ENCODE measurements at regions not wholly inside any gene's neighbourhood (a gene's known extent, or its start where the extent isn't known, plus 50 kb on each side); places are given as distances from the start of the nearest gene placed in this dataset.

DNA sequence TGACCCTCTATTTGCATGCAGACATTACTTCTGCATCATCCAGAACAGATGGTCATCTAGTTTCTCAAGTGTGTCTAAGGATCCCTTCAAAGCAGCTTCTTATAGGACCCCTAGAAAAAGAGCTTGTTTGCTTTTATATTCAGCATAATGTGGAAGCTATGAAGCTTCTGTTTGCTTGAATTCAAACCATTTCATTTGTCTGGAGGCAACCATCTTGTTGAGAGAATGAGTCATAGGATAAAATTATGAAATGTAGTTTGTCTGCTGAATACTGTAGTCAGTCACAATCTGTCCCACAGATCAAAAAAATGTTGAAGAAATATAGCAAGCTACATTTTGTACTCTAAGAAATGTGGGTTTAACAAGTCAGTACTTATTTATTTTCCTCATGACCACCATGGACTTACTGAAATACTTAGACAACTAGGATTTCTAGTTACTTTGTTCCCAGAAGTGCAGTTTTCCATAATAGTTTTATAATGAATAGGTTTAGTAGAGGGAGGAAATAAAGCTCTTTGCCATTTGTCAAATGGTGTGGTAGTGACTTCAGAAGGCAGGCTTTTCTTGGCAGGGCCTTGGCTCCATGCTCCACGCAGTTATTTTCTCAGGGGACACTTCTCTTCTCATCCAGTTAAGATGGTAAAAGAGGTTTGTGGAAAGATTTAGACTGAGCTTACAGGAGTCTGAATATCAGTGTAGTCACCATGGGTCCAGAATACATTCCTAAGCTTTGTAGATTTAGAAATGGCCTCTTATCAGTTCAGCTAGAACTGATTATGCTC is 74.8 kb upstream of the DEPDC1 start:
- intact Hi-C loops (cut with DNase I) = no loop called here
- H3K27ac ChIP-seq = no peak overlapping the region

GRCh38 chr1:68585351-68585750 is 88.5 kb upstream of the DEPDC1 start:
- H3K4me1 ChIP-seq = no peaks in the 10 kb centered on the region
- no peaks in the 10 kb centered on the region for H3K36me3 ChIP-seq
- TF ChIP-seq, protein P1, sequence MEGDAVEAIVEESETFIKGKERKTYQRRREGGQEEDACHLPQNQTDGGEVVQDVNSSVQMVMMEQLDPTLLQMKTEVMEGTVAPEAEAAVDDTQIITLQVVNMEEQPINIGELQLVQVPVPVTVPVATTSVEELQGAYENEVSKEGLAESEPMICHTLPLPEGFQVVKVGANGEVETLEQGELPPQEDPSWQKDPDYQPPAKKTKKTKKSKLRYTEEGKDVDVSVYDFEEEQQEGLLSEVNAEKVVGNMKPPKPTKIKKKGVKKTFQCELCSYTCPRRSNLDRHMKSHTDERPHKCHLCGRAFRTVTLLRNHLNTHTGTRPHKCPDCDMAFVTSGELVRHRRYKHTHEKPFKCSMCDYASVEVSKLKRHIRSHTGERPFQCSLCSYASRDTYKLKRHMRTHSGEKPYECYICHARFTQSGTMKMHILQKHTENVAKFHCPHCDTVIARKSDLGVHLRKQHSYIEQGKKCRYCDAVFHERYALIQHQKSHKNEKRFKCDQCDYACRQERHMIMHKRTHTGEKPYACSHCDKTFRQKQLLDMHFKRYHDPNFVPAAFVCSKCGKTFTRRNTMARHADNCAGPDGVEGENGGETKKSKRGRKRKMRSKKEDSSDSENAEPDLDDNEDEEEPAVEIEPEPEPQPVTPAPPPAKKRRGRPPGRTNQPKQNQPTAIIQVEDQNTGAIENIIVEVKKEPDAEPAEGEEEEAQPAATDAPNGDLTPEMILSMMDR (IDR thresholded peaks at IDR 0.05) = no peak
- TF ChIP-seq POLR2AphosphoS5 (IDR thresholded peaks at IDR 0.05) = no peak
- no peak for TF ChIP-seq EP300 (IDR thresholded peaks at IDR 0.05)
- no peak for TF ChIP-seq POLR2A (IDR thresholded peaks at IDR 0.05)
- no peak overlapping the region for H3K27ac ChIP-seq
- H3K4me3 ChIP-seq = no peak overlapping the region
- H3K27me3 ChIP-seq = no peaks in the 10 kb centered on the region
- intact Hi-C loops (cut with DNase I) = no loop called here
- DNase-seq = no peak
- 44 to 72% methylated on average over 2 of the region's 2 CpGs for WGBS, 2 donors
- peaks cover 0 to 4% (median 1%) of the 10 kb centered on the region in 4 donors for H3K9me3 ChIP-seq

More for the DNA sequence above, 74.8 kb upstream of the DEPDC1 start:
- no peaks in the 10 kb centered on the region for H3K9me3 ChIP-seq
- no peak for DNase-seq
- 70 to 83% methylated on average over 1 of the region's 1 CpG for WGBS, 2 donors
- H3K4me1 ChIP-seq = peaks cover 0 to 3% (median 0%) of the 10 kb centered on the region in 4 donors
- H3K4me3 ChIP-seq = no peak overlapping the region
- TF ChIP-seq, protein P1 (IDR thresholded peaks at IDR 0.05) = no peak
- TF ChIP-seq EP300 (IDR thresholded peaks at IDR 0.05) = no peak
- TF ChIP-seq POLR2AphosphoS5 (IDR thresholded peaks at IDR 0.05) = no peak
- TF ChIP-seq POLR2A (IDR thresholded peaks at IDR 0.05) = no peak
- no peaks in the 10 kb centered on the region for H3K36me3 ChIP-seq
- H3K27me3 ChIP-seq = no peaks in the 10 kb centered on the region

GRCh38 chr1:68586766-68587165 is 89.9 kb upstream of the DEPDC1 start:
- intact Hi-C loops (cut with DNase I) = no loop called here
- TF ChIP-seq, protein P1 (IDR thresholded peaks at IDR 0.05) = no peak
- TF ChIP-seq POLR2AphosphoS5 (IDR thresholded peaks at IDR 0.05) (no peak), POLR2A (IDR thresholded peaks at IDR 0.05) (no peak), EP300 (IDR thresholded peaks at IDR 0.05) (no peak)
- DNase-seq = no peak

DNA sequence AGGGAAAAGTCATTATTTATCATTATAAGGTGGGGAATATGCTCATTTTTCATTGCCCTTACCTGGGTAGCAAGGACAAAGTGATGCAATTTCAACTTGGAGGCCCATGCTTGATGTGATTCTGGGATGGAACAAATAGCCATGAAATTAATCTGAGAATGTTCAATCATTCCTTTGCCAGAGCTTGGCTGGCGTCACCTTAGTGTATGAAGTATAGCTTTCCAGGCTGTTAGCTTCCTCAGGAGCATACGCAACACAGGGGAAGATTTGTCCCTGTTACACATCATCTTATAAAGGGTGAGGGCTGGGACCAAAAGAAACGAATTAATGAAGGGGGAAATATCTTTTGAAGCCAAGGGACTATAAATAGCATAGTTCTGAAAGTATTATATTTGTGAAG is 91.4 kb upstream of the DEPDC1 start:
- 60 to 70% methylated on average over 3 of the region's 3 CpGs for WGBS, 2 donors
- no peaks in the 10 kb centered on the region for H3K27me3 ChIP-seq
- no peak overlapping the region for H3K27ac ChIP-seq
- DNase-seq = no peak
- no peaks in the 10 kb centered on the region for H3K36me3 ChIP-seq
- no peak for TF ChIP-seq EP300 (IDR thresholded peaks at IDR 0.05)
- TF ChIP-seq POLR2AphosphoS5 (IDR thresholded peaks at IDR 0.05) = no peak
- TF ChIP-seq, protein P1 (IDR thresholded peaks at IDR 0.05) = no peak
- TF ChIP-seq POLR2A (IDR thresholded peaks at IDR 0.05) = no peak
- H3K4me1 ChIP-seq = no peaks in the 10 kb centered on the region
- intact Hi-C loops (cut with DNase I) = no loop called here
- H3K4me3 ChIP-seq = no peak overlapping the region
- H3K9me3 ChIP-seq = no peaks in the 10 kb centered on the region

More at GRCh38 chr1:68586766-68587165, 89.9 kb upstream of the DEPDC1 start:
- no peaks in the 10 kb centered on the region for H3K4me1 ChIP-seq
- no peak overlapping the region for H3K4me3 ChIP-seq
- H3K36me3 ChIP-seq = no peaks in the 10 kb centered on the region
- peaks cover 0 to 4% (median 1%) of the 10 kb centered on the region in 4 donors for H3K9me3 ChIP-seq
- H3K27ac ChIP-seq = no peak overlapping the region
- no peaks in the 10 kb centered on the region for H3K27me3 ChIP-seq

Measured in sigmoid colon (tissue), 6 donors.